GM21423 (cell line): ENCODE measurements at regions not wholly inside any gene's neighbourhood (a gene's known extent, or its start where the extent isn't known, plus 50 kb on each side); places are given as distances from the start of the nearest gene placed in this dataset.

Experiments
- ATAC-seq: cut with Tn5 transposase; IDR thresholded peaks from one replicate; pipeline ENCODE4 v1.9.1; 2021; ENCODE audit warnings: mild to moderate bottlenecking, moderate library complexity; ENCODE audit not compliant: unreplicated experiment

GRCh38 chr13:80284290-80284689, 56.6 kb downstream of the SPRY2 start:
- no peak for ATAC-seq

GRCh38 chr13:80278706-80279105, 62.2 kb downstream of the SPRY2 start:
- no peak for ATAC-seq

- ATAC-seq = no peak
Observed at GRCh38 chr13:80276371-80277289, 64.3 kb downstream of the SPRY2 start.

GRCh38 chr13:80274643-80275042, 66.3 kb downstream of the SPRY2 start:
- ATAC-seq = no peak

GRCh38 chr13:80273718-80274117, 67.2 kb downstream of the SPRY2 start:
- no peak for ATAC-seq

GRCh38 chr13:80265348-80265747, 75.6 kb downstream of the SPRY2 start:
- ATAC-seq = no peak

- ATAC-seq = no peak
Observed at GRCh38 chr13:80263745-80264513, 77.0 kb downstream of the SPRY2 start.

- no peak for ATAC-seq
Observed at GRCh38 chr13:80262051-80262695, 78.8 kb downstream of the SPRY2 start.

- ATAC-seq = peak; percentile 66
Observed at GRCh38 chr13:80259159-80259558, 81.8 kb downstream of the SPRY2 start.

- no peak for ATAC-seq
Observed at GRCh38 chr13:80256352-80256932, 84.5 kb downstream of the SPRY2 start.

- ATAC-seq = no peak
Observed at GRCh38 chr13:80255946-80256345, 85.0 kb downstream of the SPRY2 start.

GRCh38 chr13:80251403-80251802, 89.5 kb downstream of the SPRY2 start:
- no peak for ATAC-seq

- ATAC-seq = no peak
Observed at GRCh38 chr13:80250213-80250810, 90.6 kb downstream of the SPRY2 start.

GRCh38 chr13:80249516-80250212, 91.3 kb downstream of the SPRY2 start:
- no peak for ATAC-seq

GRCh38 chr13:80245162-80245733, 95.7 kb downstream of the SPRY2 start:
- no peak for ATAC-seq

GRCh38 chr13:80244574-80244973, 96.4 kb downstream of the SPRY2 start:
- no peak for ATAC-seq

- ATAC-seq = no peak
Observed at GRCh38 chr13:80242728-80243427, 98.0 kb downstream of the SPRY2 start.

GRCh38 chr13:80239571-80240255, 101.2 kb downstream of the SPRY2 start:
- ATAC-seq = no peak

GRCh38 chr13:80239116-80239515, 101.8 kb downstream of the SPRY2 start:
- ATAC-seq = no peak
